IMR-90 (cell line): ENCODE measurements at regions not wholly inside any gene's neighbourhood (a gene's known extent, or its start where the extent isn't known, plus 50 kb on each side); places are given as distances from the start of the nearest gene placed in this dataset.

Experiments
- ATAC-seq: fragments of 200-7000 bp; cut with Tn5 transposase; 2 replicates; pipeline ENCODE4 v1.9.1; 2020; ENCODE audit warnings: low read depth, mild to moderate bottlenecking, moderate library complexity
- BruUV-seq: library from RNA; stranded (reverse); fragments of 400-500 nt; replicated peaks from 2 replicates; lab custom pipeline; 2021; lab: Mats Ljungman, UMichigan
- CTCF ChIA-PET: fragments of 300-600 bp; formaldehyde crosslinking; extraction: SDS; loops from one replicate; lab custom pipeline; 2021; ENCODE audit warnings: antibody characterized with exemption; lab: Yijun Ruan, JAX
- POLR2A ChIA-PET: fragments of 300-600 bp; sonication (Branson Sonifier 250); formaldehyde crosslinking; loops from one replicate; lab custom pipeline; 2022; ENCODE audit warnings: antibody characterized with exemption; ENCODE audit not compliant: unreplicated experiment; lab: Charles Lee
- DNase-seq: peaks from one replicate; pipeline ENCODE4 v3.0.0; 2013
- H2AFZ ChIP-seq: replicated peaks from 2 replicates; pipeline ENCODE3; 2013; ENCODE audit warnings: low read length, mild to moderate bottlenecking; ENCODE audit not compliant: poor library complexity
- H2AK5ac ChIP-seq: 2 replicates; pipeline ENCODE4 v1.6.1; 2013; ENCODE audit warnings: low read depth, low read length, inconsistent platforms
- H2AK9ac ChIP-seq: replicated peaks from 2 replicates; pipeline ENCODE3; 2013; ENCODE audit warnings: mild to moderate bottlenecking, low read depth, low read length, moderate library complexity; ENCODE audit not compliant: poor library complexity
- H2BK120ac ChIP-seq: 2 replicates; pipeline ENCODE4 v1.6.1; 2013; ENCODE audit warnings: low read depth, low read length, inconsistent platforms
- H2BK15ac ChIP-seq: 3 replicates; pipeline ENCODE4 v1.6.1; 2013; ENCODE audit warnings: low read depth, low read length, inconsistent platforms
- H2BK20ac ChIP-seq: 2 replicates; pipeline ENCODE4 v1.6.1; 2013; ENCODE audit warnings: low read depth, mild to moderate bottlenecking, inconsistent platforms, low read length, moderate library complexity
- H2BK5ac ChIP-seq: 2 replicates; pipeline ENCODE4 v1.6.1; 2013; ENCODE audit warnings: mild to moderate bottlenecking, low read depth, low read length, inconsistent platforms; ENCODE audit not compliant: poor library complexity, severe bottlenecking
- H3K14ac ChIP-seq: replicated peaks from 2 replicates; pipeline ENCODE4 v1.6.1; 2013; ENCODE audit warnings: low read depth, low read length, inconsistent platforms
- H3K18ac ChIP-seq: 2 replicates; pipeline ENCODE4 v1.6.1; 2013; ENCODE audit warnings: low read depth, low read length, control low read depth
- H3K23ac ChIP-seq: 2 replicates; pipeline ENCODE4 v1.6.1; 2013; ENCODE audit warnings: low read depth, low read length, inconsistent platforms
- H3K27ac ChIP-seq: 2 replicates; pipeline ENCODE4 v1.5.1; 2013; ENCODE audit warnings: mild to moderate bottlenecking, control low read depth, low read length; ENCODE audit not compliant: insufficient read depth
- H3K27me3 ChIP-seq: 2 replicates; pipeline ENCODE4 v1.6.1; 2013; ENCODE audit warnings: low read length; ENCODE audit not compliant: control insufficient read depth, insufficient read depth
- H3K36me3 ChIP-seq: 2 replicates; pipeline ENCODE4 v1.6.1; 2013; ENCODE audit warnings: low read length, mixed read lengths; ENCODE audit not compliant: control insufficient read depth, insufficient read depth
- H3K4ac ChIP-seq: 2 replicates; pipeline ENCODE4 v1.6.1; 2013; ENCODE audit warnings: low read depth, low read length, inconsistent platforms
- H3K4me1 ChIP-seq: 2 replicates; pipeline ENCODE4 v1.6.1; 2013; ENCODE audit warnings: low read length, mixed read lengths; ENCODE audit not compliant: control insufficient read depth, insufficient read depth
- H3K4me2 ChIP-seq: 2 replicates; pipeline ENCODE4 v1.6.1; 2013; ENCODE audit warnings: low read depth, mild to moderate bottlenecking, control low read depth, low read length, moderate library complexity
- H3K4me3 ChIP-seq: 2 replicates; pipeline ENCODE4 v1.5.1; 2013; ENCODE audit warnings: low read depth, mild to moderate bottlenecking, control low read depth, low read length, moderate library complexity; ENCODE audit not compliant: insufficient read depth
- H3K56ac ChIP-seq: 2 replicates; pipeline ENCODE4 v1.6.1; 2013; ENCODE audit warnings: low read length, inconsistent platforms; ENCODE audit not compliant: insufficient read depth; ENCODE audit errors: extremely low read depth
- H3K79me1 ChIP-seq, 2 experiments: 2 replicates each; pipeline ENCODE4 v1.6.1; 2013; ENCODE audit warnings: low read length in 2 of 2, inconsistent platforms in 1 of 2, low read depth in 1 of 2
- H3K9ac ChIP-seq: 2 replicates; pipeline ENCODE4 v1.6.1; 2013; ENCODE audit warnings: low read depth, low read length, control low read depth
- H3K9me1 ChIP-seq: 2 replicates; pipeline ENCODE4 v1.6.1; 2013; ENCODE audit warnings: low read length, inconsistent platforms; ENCODE audit not compliant: insufficient read depth
- H3K9me3 ChIP-seq: 2 replicates; pipeline ENCODE4 v1.6.1; 2013; ENCODE audit warnings: low read length; ENCODE audit not compliant: control insufficient read depth, insufficient read depth
- H4K20me1 ChIP-seq: 2 replicates; pipeline ENCODE4 v1.6.1; 2013; ENCODE audit warnings: low read length, inconsistent platforms; ENCODE audit not compliant: insufficient read depth
- H4K5ac ChIP-seq: 2 replicates; pipeline ENCODE4 v1.6.1; 2013; ENCODE audit warnings: mild to moderate bottlenecking, low read depth, low read length, control low read depth
- H4K8ac ChIP-seq, 2 experiments: 2 replicates each; pipeline ENCODE4 v1.6.1; 2013; ENCODE audit warnings: low read depth in 2 of 2, low read length in 2 of 2, control low read depth in 1 of 2, inconsistent platforms in 1 of 2
- H4K91ac ChIP-seq: 2 replicates; pipeline ENCODE4 v1.6.1; 2013; ENCODE audit warnings: low read depth, low read length, inconsistent platforms; ENCODE audit not compliant: insufficient read depth
- CEBPB ChIP-seq: IDR thresholded peaks from 2 replicates; pipeline ENCODE4 v1.6.1; 2012; ENCODE audit warnings: low read depth, low read length, improper control_type of control experiment
- CHD1 ChIP-seq: IDR thresholded peaks from 2 replicates; pipeline ENCODE4 v1.6.1; 2012; ENCODE audit warnings: low read depth, low read length, improper control_type of control experiment
- CTCF ChIP-seq: conservative IDR thresholded peaks from 2 replicates; pipeline ENCODE4 v1.5.1; 2012; ENCODE audit warnings: mild to moderate bottlenecking, low read depth, low read length, improper control_type of control experiment
- MAFK ChIP-seq: IDR thresholded peaks from 2 replicates; pipeline ENCODE4 v1.6.1; 2012; ENCODE audit warnings: low read depth, low read length, improper control_type of control experiment
- NFE2L2 ChIP-seq: fragments of 150-350 bp; IDR thresholded peaks from 2 replicates; pipeline ENCODE4 v1.6.1; 2016; ENCODE audit warnings: low read depth, mild to moderate bottlenecking, low read length
- RAD21 ChIP-seq: IDR thresholded peaks from 2 replicates; pipeline ENCODE4 v1.6.1; 2012; ENCODE audit warnings: low read length, improper control_type of control experiment
- RCOR1 ChIP-seq: IDR thresholded peaks from 2 replicates; pipeline ENCODE4 v1.6.1; 2012; ENCODE audit warnings: mild to moderate bottlenecking, low read length, improper control_type of control experiment; ENCODE audit not compliant: insufficient replicate concordance
- SMC3 ChIP-seq: fragments of 150-350 bp; IDR thresholded peaks from 2 replicates; pipeline ENCODE4 v1.6.1; 2016; ENCODE audit warnings: low read depth, mild to moderate bottlenecking, antibody characterized with exemption, low read length, moderate library complexity
- WGBS, 2 experiments: methylation state at CpG; one replicate each; pipeline versions ENCODE4 v1.1.5 to v1.1.7; 2013; ENCODE audit warnings: missing lambda C conversion rate in 2 of 2; ENCODE audit not compliant: insufficient read length in 1 of 2; ENCODE audit errors: extremely low coverage in 2 of 2; 5-methylcytosine and 5-hydroxymethylcytosine counted together
- dilution Hi-C: fragments of 300-500 bp; cut with HindIII; formaldehyde crosslinking; loops from one replicate; pipeline ENCODE4 v1.14.3; 2018; ENCODE audit warnings: low sequenced_read_pairs; ENCODE audit not compliant: unreplicated experiment
- in situ Hi-C: fragments of 300-500 bp; cut with MboI; formaldehyde crosslinking; loops from 3 replicates; pipeline ENCODE4 v1.14.3; 2019; ENCODE audit warnings: low sequenced_read_pairs, inconsistent platforms, mixed read lengths
- intact Hi-C: fragments of 100-400 bp; cut with micrococcal nuclease; formaldehyde crosslinking; loops from 2 replicates; pipeline ENCODE4 v1.10.0; 2022

- Histone ChIP-seq H3K4ac (no peak overlapping the region), H3K4me1 (no peaks in the 10 kb centered on the region), H3K27ac (no peak overlapping the region), H3K9me3 (peaks cover 4% of the 10 kb centered on the region; the same call in 1 of the 2 replicates), H3K4me2 (no peak overlapping the region), H3K4me3 (no peak overlapping the region), H4K20me1 (no peaks in the 10 kb centered on the region), H4K8ac (no peak overlapping the region), H4K5ac (no peak overlapping the region), H2AK9ac (no peak overlapping the region), H3K36me3 (no peaks in the 10 kb centered on the region), H2BK20ac (no peak overlapping the region), H3K14ac (no peak overlapping the region), H2BK5ac (no peak overlapping the region), H2AK5ac (no peak overlapping the region), H2BK120ac (no peak overlapping the region), H3K56ac (no peak overlapping the region), H3K27me3 (no peaks in the 10 kb centered on the region), H3K79me1 (no peaks in the 10 kb centered on the region), H3K18ac (no peak overlapping the region), H3K23ac (no peak overlapping the region), H3K9me1 (no peaks in the 10 kb centered on the region), H2AFZ (no peak overlapping the region), H2BK15ac (no peak overlapping the region), H3K9ac (no peak overlapping the region), H4K91ac (no peak overlapping the region)
- CTCF ChIA-PET: no interaction called here
- dilution Hi-C loops: no loop called here
- POLR2A ChIA-PET: no interaction called here
- DNase-seq: no peak
- in situ Hi-C loops: no loop called here
- no peak for ATAC-seq
- intact Hi-C loops: no loop called here
- no CpG with 5 or more reads among the region's 1 CpG for WGBS, 2 experiments
- BruUV-seq: no TSS peak
- TF ChIP-seq MAFK: no peak
- no peak for TF ChIP-seq CEBPB
- no peak for TF ChIP-seq SMC3
- no peak for TF ChIP-seq RCOR1
- no peak for TF ChIP-seq RAD21
- no peak for TF ChIP-seq CTCF
- TF ChIP-seq CHD1: no peak
- no peak for TF ChIP-seq NFE2L2
Measured at GRCh38 chr12:82109243-82109642, 248.9 kb downstream of the CCDC59 start.
